Fibroblast of pulmonary artery (primary cell): ENCODE measurements at regions not wholly inside any gene's neighbourhood (a gene's known extent, or its start where the extent isn't known, plus 50 kb on each side); places are given as distances from the start of the nearest gene placed in this dataset.

Experiments
- DNase-seq: peaks from one replicate; pipeline ENCODE4 v3.0.0-alpha.2; 2010; ENCODE audit warnings: low read depth
- H3K4me3 ChIP-seq: replicated peaks from 2 replicates; pipeline ENCODE4 v1.5.1; 2011; ENCODE audit warnings: low read depth, mild to moderate bottlenecking, control low read depth, low read length, moderate library complexity
- CTCF ChIP-seq: IDR thresholded peaks from 2 replicates; pipeline ENCODE4 v1.5.1; 2011; ENCODE audit warnings: mild to moderate bottlenecking, control low read depth, low read length, inconsistent platforms; ENCODE audit errors: missing control alignments

- DNase-seq = no peak
- no peak overlapping the region for H3K4me3 ChIP-seq
- TF ChIP-seq CTCF = no peak
These were observed 207.0 kb upstream of the ZNF507 start for GRCh38 chr19:32138416-32138815.

- TF ChIP-seq CTCF = no peak
- no peak overlapping the region for H3K4me3 ChIP-seq
- DNase-seq = no peak
These were observed 203.4 kb upstream of the ZNF507 start for GRCh38 chr19:32141840-32142511.

- H3K4me3 ChIP-seq = no peak overlapping the region
- no peak for TF ChIP-seq CTCF
These were observed 198.7 kb upstream of the ZNF507 start for GRCh38 chr19:32146664-32147063.

GRCh38 chr19:32150605-32151004 is 194.8 kb upstream of the ZNF507 start:
- DNase-seq = no peak
- TF ChIP-seq CTCF = no peak
- H3K4me3 ChIP-seq = no peak overlapping the region

More at GRCh38 chr19:32146664-32147063, 198.7 kb upstream of the ZNF507 start:
- DNase-seq = no peak

GRCh38 chr19:32154418-32154817 is 191.0 kb upstream of the ZNF507 start:
- no peak overlapping the region for H3K4me3 ChIP-seq
- DNase-seq = no peak
- no peak for TF ChIP-seq CTCF

- TF ChIP-seq CTCF = no peak
- DNase-seq = no peak
- no peak overlapping the region for H3K4me3 ChIP-seq
These were observed 180.9 kb upstream of the ZNF507 start for GRCh38 chr19:32164384-32164992.

GRCh38 chr19:32165141-32165540 is 180.3 kb upstream of the ZNF507 start:
- TF ChIP-seq CTCF = no peak
- no peak for DNase-seq
- no peak overlapping the region for H3K4me3 ChIP-seq
